GM12878 (cell line): ENCODE measurements at regions not wholly inside any gene's neighbourhood (a gene's known extent, or its start where the extent isn't known, plus 50 kb on each side); places are given as distances from the start of the nearest gene placed in this dataset.

Experiments used
- FOS ChIP-seq: IDR thresholded peaks from 3 replicates; pipeline ENCODE4 v1.6.1; 2011; ENCODE audit warnings: borderline replicate concordance; ENCODE audit not compliant: insufficient read length; ENCODE audit errors: extremely low read depth
- ZNF207 ChIP-seq: fragments of 450-650 bp; IDR thresholded peaks from 2 replicates; pipeline ENCODE4 v1.6.1; 2014; ENCODE audit warnings: antibody characterized with exemption, mild to moderate bottlenecking, borderline replicate concordance
- TF ChIP-seq, protein P1 (sequence below): IDR thresholded peaks from 2 replicates; pipeline ENCODE4 v1.6.1; 2011; ENCODE audit warnings: borderline replicate concordance, low read depth, mild to moderate bottlenecking, moderate library complexity, low read length; ENCODE audit not compliant: insufficient read depth, poor library complexity, severe bottlenecking
- TF ChIP-seq, protein P2 (sequence below): IDR thresholded peaks from 2 replicates; pipeline ENCODE4 v1.6.1; 2011; ENCODE audit warnings: low read depth, low read length, improper control_type of control experiment, borderline replicate concordance
- TF ChIP-seq, protein P3 (sequence below): IDR thresholded peaks from 2 replicates; pipeline ENCODE4 v1.6.1; 2011; ENCODE audit warnings: borderline replicate concordance, low read depth, mild to moderate bottlenecking, moderate library complexity, mixed read lengths, low read length; ENCODE audit not compliant: insufficient read depth; ENCODE audit errors: extremely low read length

DNA sequence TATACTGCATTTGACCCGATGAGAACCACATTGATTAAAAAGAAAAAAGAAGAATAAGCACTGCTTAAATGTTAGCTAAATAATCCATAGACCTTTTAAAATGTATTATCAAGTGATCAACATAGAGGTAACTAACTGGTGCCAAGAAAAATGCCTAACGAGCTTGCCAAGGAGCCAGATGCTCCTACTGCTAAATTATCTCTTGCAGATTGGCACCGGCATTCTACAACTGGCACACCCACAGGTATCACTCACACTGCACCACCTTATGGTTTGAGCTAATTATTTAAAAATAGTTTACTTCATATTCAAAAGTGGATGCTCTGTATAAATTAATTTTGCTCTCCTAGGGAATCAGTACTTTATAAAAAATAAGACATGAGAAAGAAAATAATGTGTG is 341.6 kb upstream of the CDH7 start:
- TF ChIP-seq FOS: no peak
- TF ChIP-seq, protein P1, sequence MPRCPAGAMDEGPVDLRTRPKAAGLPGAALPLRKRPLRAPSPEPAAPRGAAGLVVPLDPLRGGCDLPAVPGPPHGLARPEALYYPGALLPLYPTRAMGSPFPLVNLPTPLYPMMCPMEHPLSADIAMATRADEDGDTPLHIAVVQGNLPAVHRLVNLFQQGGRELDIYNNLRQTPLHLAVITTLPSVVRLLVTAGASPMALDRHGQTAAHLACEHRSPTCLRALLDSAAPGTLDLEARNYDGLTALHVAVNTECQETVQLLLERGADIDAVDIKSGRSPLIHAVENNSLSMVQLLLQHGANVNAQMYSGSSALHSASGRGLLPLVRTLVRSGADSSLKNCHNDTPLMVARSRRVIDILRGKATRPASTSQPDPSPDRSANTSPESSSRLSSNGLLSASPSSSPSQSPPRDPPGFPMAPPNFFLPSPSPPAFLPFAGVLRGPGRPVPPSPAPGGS: no peak
- TF ChIP-seq, protein P2, sequence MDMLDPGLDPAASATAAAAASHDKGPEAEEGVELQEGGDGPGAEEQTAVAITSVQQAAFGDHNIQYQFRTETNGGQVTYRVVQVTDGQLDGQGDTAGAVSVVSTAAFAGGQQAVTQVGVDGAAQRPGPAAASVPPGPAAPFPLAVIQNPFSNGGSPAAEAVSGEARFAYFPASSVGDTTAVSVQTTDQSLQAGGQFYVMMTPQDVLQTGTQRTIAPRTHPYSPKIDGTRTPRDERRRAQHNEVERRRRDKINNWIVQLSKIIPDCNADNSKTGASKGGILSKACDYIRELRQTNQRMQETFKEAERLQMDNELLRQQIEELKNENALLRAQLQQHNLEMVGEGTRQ: no peak
- TF ChIP-seq, protein P3, sequence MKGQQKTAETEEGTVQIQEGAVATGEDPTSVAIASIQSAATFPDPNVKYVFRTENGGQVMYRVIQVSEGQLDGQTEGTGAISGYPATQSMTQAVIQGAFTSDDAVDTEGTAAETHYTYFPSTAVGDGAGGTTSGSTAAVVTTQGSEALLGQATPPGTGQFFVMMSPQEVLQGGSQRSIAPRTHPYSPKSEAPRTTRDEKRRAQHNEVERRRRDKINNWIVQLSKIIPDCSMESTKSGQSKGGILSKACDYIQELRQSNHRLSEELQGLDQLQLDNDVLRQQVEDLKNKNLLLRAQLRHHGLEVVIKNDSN: no peak
- TF ChIP-seq ZNF207: no peak
